ENCODE measurements at regions not wholly inside any gene's neighbourhood (a gene's known extent, or its start where the extent isn't known, plus 50 kb on each side); places are given as distances from the start of the nearest gene placed in this dataset.

- DNase-seq (ENCODE audit: low spot score) = no peak
- Histone ChIP-seq H3K27me3 (ENCODE audit: control insufficient read depth in 4 of 4, insufficient read depth in 4 of 4, low read length in 3 of 4) (no peaks in the 10 kb centered on the region), H3K9me3 (ENCODE audit: control insufficient read depth in 4 of 4, low read length in 3 of 4) (no peaks in the 10 kb centered on the region), H3K9ac (ENCODE audit: low read depth in 1 of 2, low read length in 2 of 2) (no peak overlapping the region), H3K36me3 (ENCODE audit: control insufficient read depth in 4 of 4, insufficient read depth in 3 of 4, low read depth in 1 of 4, low read length in 3 of 4) (no peaks in the 10 kb centered on the region), H3K4me3 (ENCODE audit: low read depth in 1 of 3, low read length in 3 of 3) (no peak overlapping the region), H3K27ac (ENCODE audit: low read depth in 1 of 2, low read length in 2 of 2) (no peak overlapping the region), H3K4me1 (ENCODE audit: control insufficient read depth in 4 of 4, insufficient read depth in 4 of 4, low read length in 3 of 4) (peaks cover 0 to 3% (median 0%) of the 10 kb centered on the region in 4 donors)
- TF ChIP-seq HNF4G (IDR thresholded peaks at IDR 0.05) (no peak), ZBTB33 (IDR thresholded peaks at IDR 0.05) (no peak), EGR1 (IDR thresholded peaks at IDR 0.05; ENCODE audit: low read depth in 2 of 2) (no peak), TAF1 (conservative IDR thresholded peaks at IDR 0.05) (no peak), FOXA2 (IDR thresholded peaks at IDR 0.05) (no peak), FOXA1 (IDR thresholded peaks at IDR 0.05) (no peak), RAD21 (IDR thresholded peaks at IDR 0.05) (no peak), ATF3 (IDR thresholded peaks at IDR 0.05) (no peak), JUND (IDR thresholded peaks at IDR 0.05) (no peak)
- WGBS = 85% methylated on average over 1 of the region's 1 CpG
These were observed 247.8 kb upstream of the OR4E1 start for GRCh38 chr14:21921453-21921852.

- Histone ChIP-seq H3K36me3 (ENCODE audit: control insufficient read depth in 4 of 4, insufficient read depth in 3 of 4, low read depth in 1 of 4, low read length in 3 of 4) (no peaks in the 10 kb centered on the region), H3K27me3 (ENCODE audit: control insufficient read depth in 4 of 4, insufficient read depth in 4 of 4, low read length in 3 of 4) (no peaks in the 10 kb centered on the region), H3K27ac (ENCODE audit: low read depth in 1 of 2, low read length in 2 of 2) (no peak overlapping the region), H3K9ac (ENCODE audit: low read depth in 1 of 2, low read length in 2 of 2) (no peak overlapping the region), H3K4me1 (ENCODE audit: control insufficient read depth in 4 of 4, insufficient read depth in 4 of 4, low read length in 3 of 4) (peaks cover 0 to 10% (median 0%) of the 10 kb centered on the region in 4 donors), H3K4me3 (ENCODE audit: low read depth in 1 of 3, low read length in 3 of 3) (no peak overlapping the region), H3K9me3 (ENCODE audit: control insufficient read depth in 4 of 4, low read length in 3 of 4) (no peaks in the 10 kb centered on the region)
- WGBS = 20% methylated on average over 4 of the region's 4 CpGs
- TF ChIP-seq YY1 (IDR thresholded peaks at IDR 0.05) (peak; percentile 34), CTCF (IDR thresholded peaks at IDR 0.05; ENCODE audit: low read depth, low read length, missing input control) (peak; percentile 63), MAX (IDR thresholded peaks at IDR 0.05) (no peak), RAD21 (IDR thresholded peaks at IDR 0.05) (peak; percentile 87 to 88)
- no peak for DNase-seq (ENCODE audit: low spot score)
These were observed 244.2 kb upstream of the OR4E1 start for GRCh38 chr14:21917699-21918436.

- Histone ChIP-seq H3K9me3 (ENCODE audit: control insufficient read depth in 4 of 4, low read length in 3 of 4) (no peaks in the 10 kb centered on the region), H3K27me3 (ENCODE audit: control insufficient read depth in 4 of 4, insufficient read depth in 4 of 4, low read length in 3 of 4) (peaks cover 0 to 7% (median 0%) of the 10 kb centered on the region in 4 donors), H3K27ac (ENCODE audit: low read depth in 1 of 2, low read length in 2 of 2) (no peak overlapping the region), H3K9ac (ENCODE audit: low read depth in 1 of 2, low read length in 2 of 2) (no peak overlapping the region), H3K4me3 (ENCODE audit: low read depth in 1 of 3, low read length in 3 of 3) (no peak overlapping the region), H3K36me3 (ENCODE audit: control insufficient read depth in 4 of 4, insufficient read depth in 3 of 4, low read depth in 1 of 4, low read length in 3 of 4) (no peaks in the 10 kb centered on the region), H3K4me1 (ENCODE audit: control insufficient read depth in 4 of 4, insufficient read depth in 4 of 4, low read length in 3 of 4) (peaks cover 0 to 10% (median 0%) of the 10 kb centered on the region in 4 donors)
- 17% methylated on average over 2 of the region's 2 CpGs for WGBS
- no peak for DNase-seq (ENCODE audit: low spot score)
- no peak for TF ChIP-seq HNF4G (IDR thresholded peaks at IDR 0.05)
- TF ChIP-seq FOXA2 (IDR thresholded peaks at IDR 0.05) = peak; percentile 14
- TF ChIP-seq TAF1 (conservative IDR thresholded peaks at IDR 0.05) = no peak
- TF ChIP-seq EGR1 (IDR thresholded peaks at IDR 0.05; ENCODE audit: low read depth in 2 of 2) = no peak
- TF ChIP-seq ATF3 (IDR thresholded peaks at IDR 0.05) = peak; percentile 44
- peak in 1 of 2 donors; percentile 71 for TF ChIP-seq GABPA (IDR thresholded peaks at IDR 0.05 in 1 of 2, conservative IDR thresholded peaks at IDR 0.05 in 1 of 2)
- peak; percentile 11 for TF ChIP-seq ZBTB33 (IDR thresholded peaks at IDR 0.05)
- peak; percentile 62 to 68 for TF ChIP-seq HNF4A (conservative IDR thresholded peaks at IDR 0.05)
- peak; percentile 92 for TF ChIP-seq SP1 (IDR thresholded peaks at IDR 0.05)
- TF ChIP-seq RAD21 (IDR thresholded peaks at IDR 0.05) = no peak
- TF ChIP-seq JUND (IDR thresholded peaks at IDR 0.05) = peak; percentile 71 to 74
- peak; percentile 92 for TF ChIP-seq YY1 (IDR thresholded peaks at IDR 0.05)
- no peak for TF ChIP-seq FOXA1 (IDR thresholded peaks at IDR 0.05)
- peak; percentile 69 to 74 for TF ChIP-seq RXRA (IDR thresholded peaks at IDR 0.05)
These were observed 242.2 kb upstream of the OR4E1 start for GRCh38 chr14:21915826-21916225.

All from liver (tissue), 8 donors.